NT2/D1 (cell line): ENCODE measurements at regions not wholly inside any gene's neighbourhood (a gene's known extent, or its start where the extent isn't known, plus 50 kb on each side); places are given as distances from the start of the nearest gene placed in this dataset.

Experiments
- SUZ12 ChIP-seq: IDR thresholded peaks from 2 replicates; pipeline ENCODE4 v1.6.1; 2011; ENCODE audit not compliant: insufficient read length, insufficient read depth; ENCODE audit errors: extremely low read depth
- YY1 ChIP-seq: IDR thresholded peaks from 2 replicates; pipeline ENCODE4 v1.6.1; 2011; ENCODE audit not compliant: insufficient read length, insufficient read depth

DNA sequence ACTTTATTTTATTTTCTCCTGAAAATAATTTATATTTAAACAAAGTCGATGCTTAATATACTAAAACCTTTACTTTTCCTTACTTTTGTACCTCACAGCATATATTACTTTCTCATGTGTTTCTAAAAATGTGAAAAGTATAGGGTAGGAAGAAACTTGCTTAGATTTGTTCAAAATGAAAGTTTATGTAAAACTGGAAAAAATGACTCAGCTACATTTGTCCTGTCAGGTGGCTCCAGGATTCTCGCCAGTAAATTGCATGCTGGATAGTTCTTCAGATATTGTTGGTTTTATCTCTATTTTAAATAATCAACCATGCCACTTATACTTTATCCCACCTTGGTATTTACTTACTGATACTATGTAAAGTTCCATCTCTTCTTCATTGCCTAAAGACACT, 159.2 kb upstream of the NDST4 start:
- TF ChIP-seq YY1 (no peak), SUZ12 (no peak)
